C4-2B (cell line): ENCODE measurements at regions not wholly inside any gene's neighbourhood (a gene's known extent, or its start where the extent isn't known, plus 50 kb on each side); places are given as distances from the start of the nearest gene placed in this dataset.

Experiments
- H3K27ac ChIP-seq: fragments of 450-650 bp; 2 replicates; pipeline ENCODE4 v1.5.1; 2017
- CTCF ChIP-seq: fragments of 450-650 bp; conservative IDR thresholded peaks from 2 replicates; pipeline ENCODE4 v1.5.1; 2017; ENCODE audit warnings: mild to moderate bottlenecking
- ZFX ChIP-seq: fragments of 450-650 bp; IDR thresholded peaks from 2 replicates; pipeline ENCODE4 v1.6.1; 2017

- no peak overlapping the region for H3K27ac ChIP-seq
- TF ChIP-seq CTCF = no peak
- TF ChIP-seq ZFX = no peak
Measured at GRCh38 chr17:74049167-74049966, 154.1 kb upstream of the RPL38 start.

DNA sequence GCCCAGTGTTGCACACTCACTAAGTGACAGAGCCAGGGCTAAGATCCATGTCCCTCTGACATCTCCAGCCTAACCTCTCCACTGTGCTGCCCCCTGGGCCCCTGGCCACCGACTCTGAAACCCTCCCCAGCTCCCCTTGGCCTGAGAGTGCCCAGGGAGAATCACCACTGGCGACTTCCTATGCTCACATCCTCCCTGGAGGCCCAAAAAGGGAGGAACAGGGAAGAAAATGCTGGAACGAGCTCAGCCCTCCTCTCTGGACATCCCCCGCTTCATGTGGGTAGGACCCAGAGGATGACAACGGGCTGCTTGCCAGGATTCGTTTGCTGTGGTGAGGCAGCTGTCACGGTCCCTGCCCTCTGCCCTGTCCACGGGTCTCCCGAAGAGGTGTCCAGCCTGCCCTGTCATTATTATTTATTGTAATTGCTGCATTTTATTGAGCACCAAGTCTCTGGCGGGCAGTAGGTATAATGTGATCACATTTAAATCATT lies 153.5 kb upstream of the RPL38 start:
- H3K27ac ChIP-seq = no peak overlapping the region
- TF ChIP-seq ZFX = no peak
- TF ChIP-seq CTCF = no peak

DNA sequence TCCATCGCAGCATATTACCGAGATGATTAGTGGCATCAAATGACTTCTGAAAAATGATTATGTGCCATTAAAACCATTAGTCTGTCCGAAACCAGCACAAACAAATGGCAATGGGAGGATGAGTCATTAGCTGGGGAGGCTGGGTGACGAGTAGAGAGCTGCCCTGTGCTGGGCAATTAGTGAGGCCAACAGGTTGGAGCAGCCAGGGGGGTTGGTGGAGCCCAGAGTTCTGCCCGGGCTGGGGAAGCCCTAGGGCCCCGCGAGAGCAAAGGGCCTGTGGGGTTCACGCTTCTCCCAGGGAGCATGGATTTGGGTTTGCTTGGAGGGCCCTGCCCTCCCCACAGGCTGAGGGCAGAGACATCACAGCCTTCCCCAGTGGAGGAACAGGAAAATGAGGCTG lies 152.1 kb upstream of the RPL38 start:
- TF ChIP-seq ZFX (no peak), CTCF (no peak)
- H3K27ac ChIP-seq = no peak overlapping the region

- no peak for TF ChIP-seq ZFX
- no peak for TF ChIP-seq CTCF
- no peak overlapping the region for H3K27ac ChIP-seq
Measured at GRCh38 chr17:74052993-74053711, 150.3 kb upstream of the RPL38 start.

- TF ChIP-seq ZFX = no peak
- no peak for TF ChIP-seq CTCF
Measured at GRCh38 chr17:74053712-74054078, 149.8 kb upstream of the RPL38 start.

DNA sequence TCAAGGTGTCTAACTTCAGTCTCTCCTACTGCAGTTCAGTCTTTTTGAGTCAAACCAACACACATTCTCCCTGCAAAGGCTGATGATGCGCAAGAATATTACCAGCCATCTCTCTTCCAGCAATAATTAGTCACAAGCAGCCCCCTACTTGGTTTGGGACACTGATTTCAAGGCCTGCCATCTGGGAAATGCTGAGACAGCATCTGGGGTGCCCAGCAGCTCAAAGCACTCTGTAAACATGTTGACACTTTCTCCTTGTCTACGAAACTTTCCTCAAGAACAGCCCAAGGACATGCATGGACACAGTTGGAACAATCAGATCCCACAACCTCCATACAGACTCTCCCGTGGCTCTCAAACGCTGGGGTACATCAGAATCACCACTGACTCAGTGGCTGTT lies 149.2 kb upstream of the RPL38 start:
- H3K27ac ChIP-seq = no peak overlapping the region
- TF ChIP-seq CTCF (no peak), ZFX (no peak)

More at GRCh38 chr17:74053712-74054078, 149.8 kb upstream of the RPL38 start:
- H3K27ac ChIP-seq = no peak overlapping the region

GRCh38 chr17:74055508-74056160 lies 147.8 kb upstream of the RPL38 start:
- H3K27ac ChIP-seq = no peak overlapping the region
- no peak for TF ChIP-seq CTCF
- TF ChIP-seq ZFX = no peak
